GM23248 (cell line): ENCODE measurements at regions not wholly inside any gene's neighbourhood (a gene's known extent, or its start where the extent isn't known, plus 50 kb on each side); places are given as distances from the start of the nearest gene placed in this dataset.

ENCODE experiments used
- EZH2 ChIP-seq: fragments of 200-600 bp; sonication (generic); IDR thresholded peaks from 2 replicates; pipeline ENCODE4 v1.6.1; 2018; ENCODE audit warnings: antibody characterized with exemption, mild to moderate bottlenecking; ENCODE audit not compliant: insufficient read depth, poor library complexity, severe bottlenecking
- EZH2phosphoT487 ChIP-seq: fragments of 200-600 bp; sonication (generic); IDR thresholded peaks from 2 replicates; pipeline ENCODE4 v1.6.1; 2018; ENCODE audit warnings: antibody characterized with exemption, moderate library complexity, mild to moderate bottlenecking, low read depth; ENCODE audit not compliant: insufficient read depth

- TF ChIP-seq EZH2 (no peak), EZH2phosphoT487 (no peak)
Measured at GRCh38 chr15:47244361-47244760, 472.9 kb upstream of the SEMA6D start.
